GM12874 (cell line): ENCODE measurements at regions not wholly inside any gene's neighbourhood (a gene's known extent, or its start where the extent isn't known, plus 50 kb on each side); places are given as distances from the start of the nearest gene placed in this dataset.

Experiments
- TF ChIP-seq, protein P1 (sequence below): IDR thresholded peaks from 2 replicates; pipeline ENCODE4 v1.5.1; 2011; ENCODE audit warnings: low read depth, mild to moderate bottlenecking, control low read depth, low read length, moderate library complexity; ENCODE audit not compliant: insufficient read depth

DNA sequence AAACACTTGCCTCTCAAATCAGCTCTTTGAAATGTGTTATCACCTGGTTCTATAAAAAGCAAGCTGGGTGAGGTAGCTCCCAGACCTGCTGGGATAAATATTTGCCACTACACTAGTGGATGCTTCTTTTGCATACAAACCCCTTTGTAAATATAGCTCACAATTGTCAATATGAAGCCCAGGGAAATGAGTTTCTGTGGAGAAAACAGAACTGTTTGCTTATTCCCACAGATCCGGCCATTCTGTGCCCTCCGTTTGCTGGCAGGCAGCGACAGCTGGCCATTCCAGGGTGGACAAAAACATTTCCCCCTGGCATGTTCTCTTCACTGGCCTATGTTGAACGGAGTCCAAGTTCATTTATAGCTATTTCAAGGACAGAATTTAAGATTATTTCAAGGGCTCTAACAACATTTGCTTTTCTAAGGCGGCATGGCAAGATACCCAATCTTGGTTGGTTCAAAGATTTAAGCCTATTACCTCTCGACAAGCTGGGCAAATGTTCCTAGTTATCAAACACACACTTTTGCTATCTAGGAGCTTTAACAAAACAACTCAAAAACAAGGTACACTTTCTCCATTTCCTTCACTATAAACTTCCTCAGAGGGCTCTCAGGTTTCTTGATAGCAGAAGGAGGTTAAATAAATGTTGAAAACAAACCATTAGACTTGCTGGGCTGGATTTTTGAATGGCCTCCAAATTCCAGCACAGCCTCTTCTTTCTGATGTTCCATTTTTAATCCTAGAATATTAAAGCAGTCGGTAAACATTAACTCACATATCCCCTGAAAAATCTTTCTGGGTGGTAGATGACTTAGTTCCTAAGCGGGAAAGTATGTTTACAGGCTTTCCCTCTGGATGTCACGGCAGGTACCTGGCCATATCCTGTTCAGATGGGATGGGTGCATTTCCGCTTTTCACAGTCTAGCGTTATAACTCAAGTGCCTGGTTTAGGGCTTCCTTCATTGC, 332.3 kb downstream of the PLK2 start:
- TF ChIP-seq, protein P1, sequence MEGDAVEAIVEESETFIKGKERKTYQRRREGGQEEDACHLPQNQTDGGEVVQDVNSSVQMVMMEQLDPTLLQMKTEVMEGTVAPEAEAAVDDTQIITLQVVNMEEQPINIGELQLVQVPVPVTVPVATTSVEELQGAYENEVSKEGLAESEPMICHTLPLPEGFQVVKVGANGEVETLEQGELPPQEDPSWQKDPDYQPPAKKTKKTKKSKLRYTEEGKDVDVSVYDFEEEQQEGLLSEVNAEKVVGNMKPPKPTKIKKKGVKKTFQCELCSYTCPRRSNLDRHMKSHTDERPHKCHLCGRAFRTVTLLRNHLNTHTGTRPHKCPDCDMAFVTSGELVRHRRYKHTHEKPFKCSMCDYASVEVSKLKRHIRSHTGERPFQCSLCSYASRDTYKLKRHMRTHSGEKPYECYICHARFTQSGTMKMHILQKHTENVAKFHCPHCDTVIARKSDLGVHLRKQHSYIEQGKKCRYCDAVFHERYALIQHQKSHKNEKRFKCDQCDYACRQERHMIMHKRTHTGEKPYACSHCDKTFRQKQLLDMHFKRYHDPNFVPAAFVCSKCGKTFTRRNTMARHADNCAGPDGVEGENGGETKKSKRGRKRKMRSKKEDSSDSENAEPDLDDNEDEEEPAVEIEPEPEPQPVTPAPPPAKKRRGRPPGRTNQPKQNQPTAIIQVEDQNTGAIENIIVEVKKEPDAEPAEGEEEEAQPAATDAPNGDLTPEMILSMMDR, result no peak

DNA sequence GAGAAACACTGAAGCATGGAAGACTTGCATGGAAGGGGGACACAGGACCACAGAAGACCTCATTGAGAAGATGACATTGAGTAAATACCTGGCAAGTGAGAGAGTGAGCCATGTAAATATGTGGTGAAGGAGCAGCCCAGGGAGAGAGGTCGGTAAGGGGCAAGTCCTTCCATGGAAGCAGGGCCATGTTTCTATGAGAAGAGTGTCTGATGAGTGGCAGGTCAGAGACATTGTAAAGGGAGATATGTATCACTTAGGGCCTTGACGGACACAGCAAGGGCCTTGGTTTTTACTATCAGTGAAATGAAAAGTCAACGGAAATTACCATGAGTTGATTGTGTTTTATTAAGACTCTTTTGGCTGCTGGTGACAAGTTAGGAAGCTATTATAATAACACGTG, 336.4 kb downstream of the PLK2 start:
- TF ChIP-seq, protein P1, result no peak

DNA sequence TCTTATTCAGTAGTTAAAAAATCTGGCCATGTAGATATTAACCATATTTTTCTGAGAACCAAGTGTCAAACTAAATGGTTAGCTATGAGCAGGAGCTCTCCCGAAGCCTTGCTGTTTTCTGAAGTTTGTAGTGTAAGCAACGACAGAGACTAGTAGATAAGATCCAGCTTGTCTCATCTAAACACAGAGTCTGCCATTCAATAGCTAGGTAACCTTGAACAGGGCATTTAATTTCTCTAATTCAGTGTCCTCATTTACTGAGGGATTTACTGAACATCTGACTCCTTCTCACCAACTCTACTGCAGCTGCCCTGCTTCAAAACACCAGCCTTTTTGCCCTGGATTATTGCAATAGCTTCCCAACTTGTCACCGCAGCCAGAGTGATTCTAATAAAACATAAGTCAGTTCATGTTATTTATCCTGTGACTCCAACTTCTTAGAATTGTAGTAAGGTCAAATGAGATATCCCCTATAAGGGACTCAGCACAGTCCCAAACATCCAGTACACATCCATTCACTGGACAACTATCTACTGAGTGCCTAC, 337.0 kb downstream of the PLK2 start:
- TF ChIP-seq, protein P1, result no peak

DNA sequence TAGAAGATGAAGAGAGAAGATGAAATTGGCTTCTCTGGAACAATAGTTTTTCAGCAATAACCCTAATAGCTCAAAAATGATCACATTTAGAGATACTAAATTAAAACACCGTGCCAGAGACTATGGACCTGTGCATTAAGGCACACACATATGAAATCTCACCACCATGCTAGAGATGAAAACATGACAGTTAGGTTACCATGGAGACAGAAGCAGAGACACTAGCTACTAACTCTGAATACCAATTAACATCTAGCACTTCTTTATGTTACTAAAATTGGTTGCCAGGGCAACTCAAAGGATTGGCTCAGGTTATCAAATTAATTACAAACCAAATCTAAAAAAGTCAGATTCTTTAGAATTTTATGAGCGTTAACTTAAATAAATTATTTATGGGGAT, 337.7 kb downstream of the PLK2 start:
- TF ChIP-seq, protein P1, result no peak

DNA sequence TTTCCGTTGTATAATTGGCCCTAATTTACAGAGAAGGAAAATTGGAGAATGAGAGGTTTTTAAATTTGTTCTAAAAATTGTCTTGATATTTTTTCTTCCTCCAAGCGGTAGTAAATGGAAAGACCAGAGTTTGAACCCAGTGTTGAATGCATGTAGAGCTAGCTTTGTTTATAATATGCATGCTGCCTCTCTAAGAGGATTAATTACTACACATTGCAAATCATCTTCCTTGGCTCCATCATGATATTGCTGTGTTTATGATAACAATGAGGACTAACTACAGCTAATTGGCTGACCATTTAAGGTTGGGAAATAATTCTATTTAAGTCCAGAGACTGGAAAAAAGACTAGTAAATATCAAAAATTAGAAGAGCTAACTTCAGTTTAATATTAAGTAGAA, 338.5 kb downstream of the PLK2 start:
- TF ChIP-seq, protein P1, result no peak

DNA sequence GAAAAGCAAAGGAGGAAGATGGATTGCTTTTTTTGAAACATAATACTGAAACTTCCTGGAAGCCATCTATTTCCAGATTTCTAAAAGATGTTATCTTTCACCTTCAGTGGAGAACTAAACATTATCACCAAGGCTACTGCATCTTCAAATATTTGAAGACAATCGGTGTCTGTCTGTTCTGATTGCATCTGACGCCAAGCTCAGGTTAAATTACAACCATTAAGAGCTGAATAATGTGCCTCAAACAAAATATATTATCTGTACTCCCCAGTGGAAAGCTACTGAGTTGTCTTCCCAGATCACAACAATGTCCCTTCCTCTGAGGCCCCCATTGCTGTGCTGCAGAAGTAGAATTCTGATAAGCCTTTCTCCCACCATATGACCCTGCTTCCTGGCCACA, 342.3 kb downstream of the PLK2 start:
- TF ChIP-seq, protein P1, result no peak

DNA sequence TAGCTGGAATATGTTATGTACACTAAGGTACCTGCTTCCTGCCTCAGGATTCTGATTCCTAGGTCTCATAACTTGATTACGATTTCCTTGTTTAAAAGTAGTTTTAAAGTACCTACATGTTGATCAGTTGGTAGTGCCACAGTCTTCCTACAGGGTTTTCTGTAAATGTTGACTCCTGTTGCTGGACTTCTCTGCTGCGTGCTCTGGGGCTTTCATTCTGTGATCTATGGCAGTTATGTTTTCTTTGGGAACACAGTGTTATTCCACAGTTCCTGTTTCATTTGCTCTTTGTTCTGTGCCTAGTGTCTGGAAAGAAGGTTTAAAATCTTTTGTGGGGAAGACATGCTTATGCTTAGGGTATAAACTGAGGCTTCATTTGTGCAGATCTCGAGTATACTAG, 343.5 kb downstream of the PLK2 start:
- TF ChIP-seq, protein P1, result no peak
